ENCODE measurements at regions not wholly inside any gene's neighbourhood (a gene's known extent, or its start where the extent isn't known, plus 50 kb on each side); places are given as distances from the start of the nearest gene placed in this dataset.
A peak's percentile ranks its signal among the peaks of the same experiment; 100 is the strongest.

DNA sequence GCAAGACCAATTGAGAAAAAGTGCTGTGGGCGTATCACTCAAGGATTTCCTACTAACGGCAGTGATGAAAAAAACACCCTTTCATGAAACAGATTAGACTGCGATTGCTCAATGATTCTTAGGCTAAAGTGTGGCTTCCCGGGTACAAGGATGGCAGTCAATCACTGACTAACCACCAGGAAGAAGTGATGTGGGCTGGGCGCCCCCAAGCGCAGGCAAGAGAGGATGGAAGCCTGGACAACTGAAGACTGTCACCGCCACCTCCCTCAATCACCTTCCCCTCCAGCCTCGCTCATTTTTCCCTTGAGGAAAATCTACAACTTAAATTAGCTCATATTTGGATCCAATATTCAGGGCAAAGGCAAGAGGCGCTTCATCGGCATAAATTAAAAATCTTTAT, 707.2 kb downstream of the MTRR start:
- Mint-ChIP-seq H3K9me3 (no peaks in the 10 kb centered on the region), H3K4me3 (no peak overlapping the region), H3K4me1 (no peaks in the 10 kb centered on the region), H3K36me3 (ENCODE audit: low read depth) (no peaks in the 10 kb centered on the region), H3K27ac (no peak overlapping the region), H3K27me3 (ENCODE audit: insufficient read depth) (peaks cover 7% of the 10 kb centered on the region)
- no peaks in the 10 kb centered on the region for H3K4me1 ChIP-seq (ENCODE audit: control insufficient read depth, insufficient read depth, low read length)
- no peak overlapping the region for H3K27ac ChIP-seq (ENCODE audit: low read depth, low read length)
- TF ChIP-seq, protein P1, sequence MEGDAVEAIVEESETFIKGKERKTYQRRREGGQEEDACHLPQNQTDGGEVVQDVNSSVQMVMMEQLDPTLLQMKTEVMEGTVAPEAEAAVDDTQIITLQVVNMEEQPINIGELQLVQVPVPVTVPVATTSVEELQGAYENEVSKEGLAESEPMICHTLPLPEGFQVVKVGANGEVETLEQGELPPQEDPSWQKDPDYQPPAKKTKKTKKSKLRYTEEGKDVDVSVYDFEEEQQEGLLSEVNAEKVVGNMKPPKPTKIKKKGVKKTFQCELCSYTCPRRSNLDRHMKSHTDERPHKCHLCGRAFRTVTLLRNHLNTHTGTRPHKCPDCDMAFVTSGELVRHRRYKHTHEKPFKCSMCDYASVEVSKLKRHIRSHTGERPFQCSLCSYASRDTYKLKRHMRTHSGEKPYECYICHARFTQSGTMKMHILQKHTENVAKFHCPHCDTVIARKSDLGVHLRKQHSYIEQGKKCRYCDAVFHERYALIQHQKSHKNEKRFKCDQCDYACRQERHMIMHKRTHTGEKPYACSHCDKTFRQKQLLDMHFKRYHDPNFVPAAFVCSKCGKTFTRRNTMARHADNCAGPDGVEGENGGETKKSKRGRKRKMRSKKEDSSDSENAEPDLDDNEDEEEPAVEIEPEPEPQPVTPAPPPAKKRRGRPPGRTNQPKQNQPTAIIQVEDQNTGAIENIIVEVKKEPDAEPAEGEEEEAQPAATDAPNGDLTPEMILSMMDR (conservative IDR thresholded peaks at IDR 0.05) = peak; percentile 47
- DNase-seq = no peak
- no peak overlapping the region for H3K4me3 ChIP-seq (ENCODE audit: low read length)
- H3K9me3 ChIP-seq (ENCODE audit: control insufficient read depth, low read length) = no peaks in the 10 kb centered on the region
- 81 to 90% methylated on average over 5 to 10 of the region's 10 CpGs for WGBS, 2 experiments (ENCODE audit: insufficient coverage in 1 of 2, insufficient read length in 1 of 2)
- H3K27me3 ChIP-seq (ENCODE audit: control insufficient read depth, insufficient read depth, low read length, poor library complexity, severe bottlenecking) = no peaks in the 10 kb centered on the region
- H3K9ac ChIP-seq (ENCODE audit: extremely low read depth, low read length, poor library complexity, severe bottlenecking) = no peak overlapping the region
- no peaks in the 10 kb centered on the region for H3K36me3 ChIP-seq (ENCODE audit: control insufficient read depth, insufficient read depth, low read length)

GRCh38 chr5:8577792-8578191, 708.8 kb downstream of the MTRR start:
- DNase-seq = no peak
- H3K27ac Mint-ChIP-seq = no peak overlapping the region
- H3K9ac ChIP-seq (ENCODE audit: extremely low read depth, low read length, poor library complexity, severe bottlenecking) = no peak overlapping the region
- no peaks in the 10 kb centered on the region for H3K9me3 ChIP-seq (ENCODE audit: control insufficient read depth, low read length)
- H3K9me3 Mint-ChIP-seq = no peaks in the 10 kb centered on the region
- no peak overlapping the region for H3K27ac ChIP-seq (ENCODE audit: low read depth, low read length)
- H3K4me1 Mint-ChIP-seq = peaks cover 2% of the 10 kb centered on the region
- no peak overlapping the region for H3K4me3 Mint-ChIP-seq
- H3K36me3 Mint-ChIP-seq (ENCODE audit: low read depth) = no peaks in the 10 kb centered on the region
- peaks cover 13% of the 10 kb centered on the region for H3K27me3 Mint-ChIP-seq (ENCODE audit: insufficient read depth)
- no peaks in the 10 kb centered on the region for H3K36me3 ChIP-seq (ENCODE audit: control insufficient read depth, insufficient read depth, low read length)
- no peaks in the 10 kb centered on the region for H3K27me3 ChIP-seq (ENCODE audit: control insufficient read depth, insufficient read depth, low read length, poor library complexity, severe bottlenecking)
- no peaks in the 10 kb centered on the region for H3K4me1 ChIP-seq (ENCODE audit: control insufficient read depth, insufficient read depth, low read length)
- no peak overlapping the region for H3K4me3 ChIP-seq (ENCODE audit: low read length)
- WGBS, 2 experiments (ENCODE audit: insufficient coverage in 1 of 2, insufficient read length in 1 of 2) = 83 to 91% methylated on average over 3 of the region's 3 CpGs
- TF ChIP-seq, protein P1 (conservative IDR thresholded peaks at IDR 0.05) = no peak

DNA sequence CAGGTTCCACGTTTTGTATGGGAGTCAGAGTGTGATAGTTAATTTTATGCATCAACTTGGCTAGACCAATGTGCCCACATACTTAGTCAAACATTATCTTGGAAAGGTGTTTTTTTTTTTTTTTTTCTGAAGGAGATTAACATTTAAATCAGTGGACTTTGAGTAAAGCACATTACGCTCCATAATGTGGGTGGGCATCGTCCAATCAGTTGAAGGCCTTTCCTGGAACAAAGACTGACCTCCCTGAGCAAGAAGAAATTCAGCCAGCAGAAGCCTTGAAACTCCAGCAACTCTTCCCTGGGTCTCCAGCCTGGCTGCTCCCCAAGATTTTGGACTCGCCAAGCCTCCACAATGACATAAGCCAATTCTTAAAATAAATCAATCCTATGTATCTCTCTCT, 711.4 kb downstream of the MTRR start:
- H3K9me3 ChIP-seq (ENCODE audit: control insufficient read depth, low read length) = no peaks in the 10 kb centered on the region
- no peak overlapping the region for H3K27ac ChIP-seq (ENCODE audit: low read depth, low read length)
- Mint-ChIP-seq H3K27me3 (ENCODE audit: insufficient read depth) (peaks cover 13% of the 10 kb centered on the region), H3K4me1 (peaks cover 9% of the 10 kb centered on the region), H3K36me3 (ENCODE audit: low read depth) (no peaks in the 10 kb centered on the region), H3K27ac (no peak overlapping the region), H3K4me3 (no peak overlapping the region), H3K9me3 (no peaks in the 10 kb centered on the region)
- H3K4me1 ChIP-seq (ENCODE audit: control insufficient read depth, insufficient read depth, low read length) = no peaks in the 10 kb centered on the region
- TF ChIP-seq, protein P1 (conservative IDR thresholded peaks at IDR 0.05) = no peak
- no peaks in the 10 kb centered on the region for H3K36me3 ChIP-seq (ENCODE audit: control insufficient read depth, insufficient read depth, low read length)
- H3K27me3 ChIP-seq (ENCODE audit: control insufficient read depth, insufficient read depth, low read length, poor library complexity, severe bottlenecking) = no peaks in the 10 kb centered on the region
- no peak overlapping the region for H3K9ac ChIP-seq (ENCODE audit: extremely low read depth, low read length, poor library complexity, severe bottlenecking)
- 67 to 100% methylated on average over 1 to 4 of the region's 4 CpGs for WGBS, 2 experiments (ENCODE audit: insufficient coverage in 1 of 2, insufficient read length in 1 of 2)
- DNase-seq = no peak
- no peak overlapping the region for H3K4me3 ChIP-seq (ENCODE audit: low read length)

Measured in endodermal cell (in vitro differentiated cells).